Mesenteric fat pad (tissue), 1 donor: ENCODE measurements at regions not wholly inside any gene's neighbourhood (a gene's known extent, or its start where the extent isn't known, plus 50 kb on each side); places are given as distances from the start of the nearest gene placed in this dataset.

Experiments used
- DNase-seq: peaks from one replicate; pipeline ENCODE4 v3.0.0-alpha.2; 2020; ENCODE audit warnings: low spot score
- donor health status: DM: yes; HTN: yes; CAD: no.

GRCh38 chr3:65044401-65044800 lies 356.6 kb upstream of the ADAMTS9 start:
- no peak for DNase-seq

DNA sequence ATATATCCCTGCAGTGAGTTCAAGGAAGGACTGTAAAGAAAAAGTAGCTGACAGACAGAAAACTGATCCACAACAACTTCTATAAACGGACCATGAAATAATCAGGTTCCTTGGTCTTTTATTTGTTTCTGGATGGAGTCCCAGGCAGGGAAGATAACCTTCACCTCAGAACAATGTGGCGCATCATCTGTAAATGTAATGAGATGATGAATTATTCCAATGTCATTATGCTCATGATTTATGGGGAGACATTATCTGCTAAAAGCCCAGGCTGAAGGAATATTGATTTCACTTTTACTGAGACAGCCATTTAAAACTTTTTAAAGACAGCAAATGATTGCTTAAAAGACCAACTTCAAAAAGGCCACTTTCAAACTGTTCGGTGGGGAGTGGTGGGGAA lies 354.9 kb upstream of the ADAMTS9 start:
- DNase-seq, result no peak

- DNase-seq, result no peak
These were observed 352.0 kb upstream of the ADAMTS9 start for GRCh38 chr3:65039754-65040210.

GRCh38 chr3:65037861-65038260 lies 350.1 kb upstream of the ADAMTS9 start:
- DNase-seq, result no peak

GRCh38 chr3:65035246-65035645 lies 347.4 kb upstream of the ADAMTS9 start:
- no peak for DNase-seq

GRCh38 chr3:65033576-65033975 lies 345.8 kb upstream of the ADAMTS9 start:
- no peak for DNase-seq

DNA sequence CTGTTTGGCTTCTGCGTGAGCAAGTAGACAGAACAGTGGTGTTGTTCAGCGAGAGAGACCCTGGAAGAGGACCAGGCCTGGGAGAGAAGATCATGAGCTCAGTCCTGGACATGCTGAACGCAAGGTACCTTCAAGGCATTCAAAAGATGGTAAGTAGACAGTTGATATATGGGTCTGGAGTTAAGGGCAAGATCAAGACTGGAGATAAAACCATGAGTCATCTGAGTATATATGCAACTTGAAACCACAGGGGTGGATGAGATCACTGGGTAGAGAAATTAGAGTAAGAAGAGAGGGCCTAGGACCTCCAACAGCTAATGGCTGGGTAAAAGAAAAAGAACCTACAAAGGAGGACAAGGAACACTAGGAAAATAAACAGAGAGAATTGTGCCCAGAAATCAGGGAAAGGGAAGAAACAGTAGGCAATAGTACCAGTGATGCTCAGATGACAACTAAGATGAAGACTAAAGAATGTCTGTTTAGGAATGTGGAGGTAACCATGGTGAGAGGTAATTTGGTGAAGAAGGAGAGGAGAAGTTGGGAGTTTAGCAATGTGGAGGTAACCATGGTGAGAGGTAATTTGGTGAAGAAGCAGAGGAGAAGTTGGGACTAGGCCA lies 343.2 kb upstream of the ADAMTS9 start:
- DNase-seq, result no peak

GRCh38 chr3:65030014-65030627 lies 342.3 kb upstream of the ADAMTS9 start:
- no peak for DNase-seq

GRCh38 chr3:65029130-65029529 lies 341.3 kb upstream of the ADAMTS9 start:
- no peak for DNase-seq

- DNase-seq, result no peak
These were observed 340.2 kb upstream of the ADAMTS9 start for GRCh38 chr3:65028024-65028423.

GRCh38 chr3:65027335-65027734 lies 339.5 kb upstream of the ADAMTS9 start:
- DNase-seq, result no peak

GRCh38 chr3:65026151-65026550 lies 338.4 kb upstream of the ADAMTS9 start:
- DNase-seq, result no peak

DNA sequence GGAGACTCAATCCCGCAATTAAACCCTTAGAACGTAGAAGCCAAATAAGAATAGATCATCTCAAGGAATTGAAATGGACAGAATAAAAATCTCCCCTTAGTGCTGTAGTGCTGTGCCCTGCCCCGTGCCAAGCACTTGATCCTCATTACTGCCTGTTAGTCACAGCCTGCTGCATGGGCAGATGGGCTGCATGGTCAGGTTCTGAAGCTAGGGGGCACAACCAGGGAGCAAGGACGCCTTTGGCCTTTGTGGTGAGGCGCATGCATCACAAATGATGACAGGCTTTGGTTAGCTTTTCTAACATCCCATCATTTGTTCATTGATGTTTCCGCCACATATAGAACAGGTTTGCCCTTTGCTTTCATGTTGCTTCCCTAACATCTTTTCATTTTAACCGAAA lies 336.3 kb upstream of the ADAMTS9 start:
- DNase-seq, result no peak

DNA sequence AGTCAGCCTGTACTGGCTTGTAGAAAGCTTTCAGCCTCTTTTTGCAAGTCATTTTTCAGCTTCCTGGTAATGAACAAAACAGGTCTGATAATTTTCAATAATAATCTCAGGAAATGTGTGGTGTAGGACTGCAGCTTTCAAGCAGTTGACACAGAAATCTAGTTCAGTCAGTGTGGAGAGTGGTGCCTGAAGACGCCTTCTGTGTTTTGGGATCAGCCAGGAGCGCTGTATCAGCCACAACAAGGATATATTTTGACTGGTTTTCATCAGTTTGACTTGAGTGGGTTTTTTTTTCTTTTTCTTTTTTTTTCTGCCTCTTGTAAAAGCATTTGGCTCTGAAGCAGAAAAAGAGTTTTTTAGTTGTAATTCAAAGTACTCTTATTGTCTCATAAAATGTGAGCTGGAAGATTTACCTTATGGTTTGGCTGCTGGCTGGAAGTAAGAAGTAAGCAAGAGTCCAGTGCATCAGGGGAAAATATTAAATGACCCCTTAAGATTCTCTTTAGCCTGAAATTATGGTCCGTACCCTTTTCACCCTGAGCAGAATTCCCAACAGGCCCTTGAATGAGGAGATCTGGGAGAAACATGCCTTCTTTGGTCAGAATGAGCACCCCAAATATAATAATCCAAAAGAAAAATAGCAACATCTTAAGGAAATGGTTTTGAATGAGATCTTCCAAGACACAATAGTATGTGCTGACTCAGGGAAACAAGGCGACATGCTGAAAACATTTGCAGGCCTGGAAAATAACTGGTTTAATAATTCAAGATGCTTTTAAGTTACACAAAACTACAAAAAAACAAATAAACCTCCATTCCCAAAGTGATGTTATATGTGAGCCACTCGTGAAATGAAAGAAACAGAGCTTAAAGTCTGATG lies 332.7 kb upstream of the ADAMTS9 start:
- DNase-seq, result no peak

GRCh38 chr3:65019443-65020055 lies 331.7 kb upstream of the ADAMTS9 start:
- DNase-seq, result no peak

DNA sequence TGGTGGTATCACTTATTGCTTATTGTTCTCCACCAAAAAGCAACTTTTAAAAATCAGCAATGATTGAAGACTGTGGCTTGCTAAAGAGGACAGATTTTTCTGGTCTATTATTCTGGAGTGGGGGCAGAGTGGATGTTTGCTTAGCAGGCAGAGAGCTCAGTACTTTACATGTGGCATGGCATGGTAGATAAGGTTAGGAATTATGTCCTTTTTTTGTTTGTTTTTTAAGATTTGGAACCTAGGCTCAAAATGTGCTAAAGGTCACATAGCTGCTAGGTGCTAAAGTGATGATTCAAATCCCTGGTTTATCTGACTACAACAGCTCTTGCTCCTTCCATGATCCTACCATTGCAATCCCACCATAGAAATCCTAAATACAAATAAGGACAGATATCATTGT lies 331.0 kb upstream of the ADAMTS9 start:
- no peak for DNase-seq

DNA sequence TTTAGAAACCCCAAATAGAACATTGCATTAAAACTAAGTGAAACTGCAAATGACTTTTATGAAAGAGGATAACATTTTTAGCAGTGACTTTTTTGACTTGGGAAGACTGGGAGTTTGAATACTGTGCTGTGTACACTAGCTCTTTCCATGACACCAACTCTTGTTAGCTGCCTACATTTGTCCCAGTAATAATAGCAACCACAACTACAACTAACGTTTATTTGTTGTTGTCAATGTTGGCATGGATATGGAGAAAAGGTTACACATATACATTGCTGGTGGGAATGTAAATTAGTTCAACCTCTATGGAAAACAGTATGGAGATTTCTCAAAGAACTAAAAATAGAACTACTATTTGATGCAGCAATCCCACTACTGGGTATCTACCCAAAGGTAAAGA lies 329.6 kb upstream of the ADAMTS9 start:
- no peak for DNase-seq

DNA sequence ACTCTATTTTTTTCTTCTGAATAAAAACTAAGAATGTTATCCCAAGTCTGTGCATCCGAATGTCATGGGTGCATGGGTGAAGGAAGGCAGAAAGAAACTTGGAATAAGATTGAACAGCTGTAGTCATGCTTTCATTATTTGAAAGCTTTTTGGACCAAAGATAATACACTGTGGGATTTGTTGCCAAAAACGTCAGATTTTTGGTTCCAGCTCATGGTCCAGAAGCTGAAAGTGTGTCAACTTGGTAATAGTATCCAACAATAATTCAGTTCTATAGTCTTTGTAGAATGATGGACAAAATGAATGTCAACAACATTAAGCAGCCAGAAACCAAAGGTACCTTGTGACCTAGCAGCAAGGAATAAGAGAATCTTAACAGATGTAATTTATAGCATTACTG lies 327.9 kb upstream of the ADAMTS9 start:
- DNase-seq, result no peak

DNA sequence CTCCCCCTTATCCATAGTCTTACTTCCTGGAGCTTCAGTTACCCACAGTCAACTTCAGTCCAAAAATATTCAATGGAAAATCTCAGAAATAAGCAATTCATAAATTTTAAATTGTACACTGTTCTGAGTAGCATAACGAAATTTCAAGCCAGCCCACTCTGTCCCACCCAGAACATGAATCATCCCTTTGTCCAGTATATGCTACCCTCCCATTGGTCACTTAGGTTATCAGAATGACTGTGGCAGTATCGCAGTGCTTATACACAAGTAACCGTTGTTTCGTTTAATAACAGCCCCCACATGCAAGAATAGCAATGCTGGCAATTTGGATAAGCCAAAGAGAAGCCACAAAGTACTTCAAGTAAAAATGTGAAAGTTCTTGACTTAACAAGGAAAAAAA lies 325.3 kb upstream of the ADAMTS9 start:
- no peak for DNase-seq

- DNase-seq, result no peak
These were observed 318.5 kb upstream of the ADAMTS9 start for GRCh38 chr3:65006300-65006739.

GRCh38 chr3:65005486-65005885 lies 317.7 kb upstream of the ADAMTS9 start:
- no peak for DNase-seq

- no peak for DNase-seq
These were observed 317.0 kb upstream of the ADAMTS9 start for GRCh38 chr3:65004795-65005295.
